Smooth muscle cell (in vitro differentiated cells): ENCODE measurements at regions not wholly inside any gene's neighbourhood (a gene's known extent, or its start where the extent isn't known, plus 50 kb on each side); places are given as distances from the start of the nearest gene placed in this dataset.
A peak's percentile ranks its signal among the peaks of the same experiment; 100 is the strongest.

Experiments
- DNase-seq: peaks from one replicate; lab custom pipeline; 2025; ENCODE audit not compliant: unreplicated experiment; lab: John Stamatoyannopoulos, UW
- H2AFZ ChIP-seq: fragments of 200-600 bp; sonication (generic); 2 replicates; pipeline ENCODE4 v1.6.0; 2016; ENCODE audit warnings: antibody characterized with exemption, low read depth, mild to moderate bottlenecking
- H3F3A ChIP-seq: fragments of 200-600 bp; sonication (generic); 2 replicates; pipeline ENCODE4 v1.6.0; 2017; ENCODE audit warnings: antibody characterized with exemption, low read depth
- H3K27ac ChIP-seq: fragments of 200-600 bp; sonication (generic); 2 replicates; pipeline ENCODE4 v1.5.1; 2016; ENCODE audit warnings: low read depth, mild to moderate bottlenecking
- H3K27me3 ChIP-seq: fragments of 200-600 bp; sonication (generic); 2 replicates; pipeline ENCODE4 v1.6.1; 2016; ENCODE audit warnings: low read depth, mild to moderate bottlenecking
- H3K36me3 ChIP-seq: fragments of 200-600 bp; sonication (generic); 2 replicates; pipeline ENCODE4 v1.5.1; 2016; ENCODE audit warnings: low read depth
- H3K4me1 ChIP-seq: fragments of 200-600 bp; sonication (generic); 2 replicates; pipeline ENCODE4 v1.5.1; 2016; ENCODE audit warnings: low read depth
- H3K4me2 ChIP-seq: fragments of 200-600 bp; sonication (generic); 2 replicates; pipeline ENCODE4 v1.6.0; 2016; ENCODE audit warnings: mild to moderate bottlenecking
- H3K4me3 ChIP-seq: fragments of 200-600 bp; sonication (generic); 2 replicates; pipeline ENCODE4 v1.5.1; 2016; ENCODE audit warnings: mild to moderate bottlenecking
- H3K79me2 ChIP-seq: fragments of 200-600 bp; sonication (generic); 2 replicates; pipeline ENCODE4 v1.6.0; 2016; ENCODE audit warnings: low read depth, mild to moderate bottlenecking
- H3K9ac ChIP-seq: fragments of 200-600 bp; sonication (generic); 2 replicates; pipeline ENCODE4 v1.6.0; 2016; ENCODE audit warnings: low read depth
- H3K9me3 ChIP-seq: fragments of 200-600 bp; sonication (generic); replicated peaks from 2 replicates; pipeline ENCODE4 v1.5.1; 2016; ENCODE audit warnings: low read depth
- H4K20me1 ChIP-seq: fragments of 200-600 bp; sonication (generic); 2 replicates; pipeline ENCODE4 v1.6.0; 2016; ENCODE audit warnings: low read depth
- CTCF ChIP-seq: fragments of 200-600 bp; sonication (generic); IDR thresholded peaks from 2 replicates; pipeline ENCODE4 v1.5.1; 2017; ENCODE audit warnings: borderline replicate concordance, mild to moderate bottlenecking, antibody characterized with exemption; ENCODE audit not compliant: insufficient read depth, poor library complexity, severe bottlenecking
- WGBS: methylation state at CpG from one replicate; pipeline ENCODE4 v1.1.7; 2016; ENCODE audit warnings: low lambda C conversion rate; 5-methylcytosine and 5-hydroxymethylcytosine counted together

- Histone ChIP-seq H3K27ac (no peak overlapping the region), H3K4me1 (peaks cover 10% of the 10 kb centered on the region)
- 96% methylated on average over 10 of the region's 10 CpGs for WGBS
These were observed 76.3 kb upstream of the NPAS1 start for GRCh38 chr19:46943150-46943946.

GRCh38 chr19:46944123-46944748 lies 75.4 kb upstream of the NPAS1 start:
- Histone ChIP-seq H3K27ac (no peak overlapping the region), H3K27me3 (no peaks in the 10 kb centered on the region), H3K36me3 (no peaks in the 10 kb centered on the region), H4K20me1 (peaks cover 51% of the 10 kb centered on the region), H3K4me2 (no peak overlapping the region), H3K4me1 (peaks cover 10% of the 10 kb centered on the region), H3K4me3 (no peak overlapping the region), H2AFZ (no peak overlapping the region), H3K9ac (no peak overlapping the region), H3K9me3 (no peaks in the 10 kb centered on the region), H3F3A (peaks cover 3% of the 10 kb centered on the region), H3K79me2 (peaks cover 22% of the 10 kb centered on the region)
- WGBS: 86% methylated on average over 5 of the region's 5 CpGs
- DNase-seq: no peak
- TF ChIP-seq CTCF: no peak

More at GRCh38 chr19:46943150-46943946, 76.3 kb upstream of the NPAS1 start:
- Histone ChIP-seq H3K36me3 (no peaks in the 10 kb centered on the region), H3K27me3 (no peaks in the 10 kb centered on the region), H3K9me3 (no peaks in the 10 kb centered on the region), H2AFZ (no peak overlapping the region), H3K4me2 (no peak overlapping the region), H3F3A (peaks cover 3% of the 10 kb centered on the region), H3K9ac (no peak overlapping the region), H3K79me2 (peaks cover 29% of the 10 kb centered on the region), H3K4me3 (no peak overlapping the region), H4K20me1 (peaks cover 57% of the 10 kb centered on the region)
- no peak for DNase-seq
- TF ChIP-seq CTCF: no peak

GRCh38 chr19:46944918-46945628 lies 74.6 kb upstream of the NPAS1 start:
- H3K27ac ChIP-seq: no peak overlapping the region
- peak; percentile 37 for DNase-seq

More at GRCh38 chr19:46944918-46945628, 74.6 kb upstream of the NPAS1 start:
- Histone ChIP-seq H3K36me3 (no peaks in the 10 kb centered on the region), H3K9ac (no peak overlapping the region), H3K79me2 (peaks cover 19% of the 10 kb centered on the region), H3K27me3 (no peaks in the 10 kb centered on the region), H3K4me3 (no peak overlapping the region), H3K4me1 (peaks cover 10% of the 10 kb centered on the region), H3K4me2 (peak overlapping the region; percentile 63), H3K9me3 (no peaks in the 10 kb centered on the region), H2AFZ (no peak overlapping the region), H3F3A (peaks cover 3% of the 10 kb centered on the region), H4K20me1 (peaks cover 48% of the 10 kb centered on the region)
- TF ChIP-seq CTCF: no peak
- whole genome bisulfite sequencing: 44% methylated on average over 7 of the region's 7 CpGs
